ENCODE measurements at regions not wholly inside any gene's neighbourhood (a gene's known extent, or its start where the extent isn't known, plus 50 kb on each side); places are given as distances from the start of the nearest gene placed in this dataset.
A peak's percentile ranks its signal among the peaks of the same experiment; 100 is the strongest.
"Not testable (repeated sequence)": the region's sequence is repeated elsewhere in the genome, so short reads cannot be mapped to it uniquely, and the experiment has no call there.

DNA sequence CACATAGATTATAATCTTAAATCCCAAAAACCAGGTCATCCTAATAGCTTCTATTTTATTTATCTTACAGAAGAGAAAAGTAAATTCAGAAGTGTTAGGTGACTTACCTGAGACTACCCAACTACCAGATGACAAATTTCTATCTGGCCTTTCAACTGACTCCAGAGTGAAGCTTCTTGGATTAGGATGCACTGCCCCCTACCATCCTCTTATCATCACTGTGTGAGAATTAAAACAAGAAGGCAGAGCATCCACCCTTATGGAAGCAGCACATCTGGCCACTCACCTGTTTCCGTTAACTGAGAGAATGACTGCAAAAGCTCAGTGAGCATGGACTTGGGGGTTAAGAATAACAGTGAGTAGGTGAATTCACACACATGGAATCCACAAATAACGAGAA, 502.6 kb upstream of the TECRL start:
- no TSS peak for BruUV-seq (replicated peaks)
- CTCF ChIA-PET, result interaction anchor here (0.6 kb wide), 1 partner anchor 105 kb away, joined by 4 read pairs; no protein-coding TSS in a partner anchor
- H3K4me1 ChIP-seq (ENCODE audit: insufficient read depth, low read length), result no peaks in the 10 kb centered on the region
- no peak overlapping the region for H2AFZ ChIP-seq (ENCODE audit: low read length)
- no peak overlapping the region for H3K4me3 ChIP-seq (ENCODE audit: low read length)
- no peaks in the 10 kb centered on the region for H4K20me1 ChIP-seq (ENCODE audit: low read length)
- intact Hi-C loops (cut with micrococcal nuclease), result loop anchor here (1.0 to 5.0 kb wide), 2 partner anchors 131 to 295 kb away; no protein-coding TSS in a partner anchor
- peak; percentile 70 for ATAC-seq
- H3K9ac ChIP-seq (ENCODE audit: low read length), result no peak overlapping the region
- TF ChIP-seq, protein P1, sequence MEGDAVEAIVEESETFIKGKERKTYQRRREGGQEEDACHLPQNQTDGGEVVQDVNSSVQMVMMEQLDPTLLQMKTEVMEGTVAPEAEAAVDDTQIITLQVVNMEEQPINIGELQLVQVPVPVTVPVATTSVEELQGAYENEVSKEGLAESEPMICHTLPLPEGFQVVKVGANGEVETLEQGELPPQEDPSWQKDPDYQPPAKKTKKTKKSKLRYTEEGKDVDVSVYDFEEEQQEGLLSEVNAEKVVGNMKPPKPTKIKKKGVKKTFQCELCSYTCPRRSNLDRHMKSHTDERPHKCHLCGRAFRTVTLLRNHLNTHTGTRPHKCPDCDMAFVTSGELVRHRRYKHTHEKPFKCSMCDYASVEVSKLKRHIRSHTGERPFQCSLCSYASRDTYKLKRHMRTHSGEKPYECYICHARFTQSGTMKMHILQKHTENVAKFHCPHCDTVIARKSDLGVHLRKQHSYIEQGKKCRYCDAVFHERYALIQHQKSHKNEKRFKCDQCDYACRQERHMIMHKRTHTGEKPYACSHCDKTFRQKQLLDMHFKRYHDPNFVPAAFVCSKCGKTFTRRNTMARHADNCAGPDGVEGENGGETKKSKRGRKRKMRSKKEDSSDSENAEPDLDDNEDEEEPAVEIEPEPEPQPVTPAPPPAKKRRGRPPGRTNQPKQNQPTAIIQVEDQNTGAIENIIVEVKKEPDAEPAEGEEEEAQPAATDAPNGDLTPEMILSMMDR (conservative IDR thresholded peaks at IDR 0.05; ENCODE audit: low read depth, low read length), result peak; percentile 52; the same call in 1 of the 2 replicates
- no peak for TF ChIP-seq EZH2phosphoT487 (IDR thresholded peaks at IDR 0.05; ENCODE audit: borderline replicate concordance, low read length)
- no peaks in the 10 kb centered on the region for H3F3A ChIP-seq (ENCODE audit: low read length, unreplicated experiment)
- H3K27me3 ChIP-seq (ENCODE audit: low read length), result no peaks in the 10 kb centered on the region
- H3K36me3 ChIP-seq (ENCODE audit: low read depth, low read length), result no peaks in the 10 kb centered on the region
- POLR2A ChIA-PET (ENCODE audit: unreplicated experiment), result no interaction called here
- no peaks in the 10 kb centered on the region for H3K9me3 ChIP-seq (ENCODE audit: low read length)
- peak; percentile 41 for DNase-seq
- no peak overlapping the region for H3K27ac ChIP-seq (ENCODE audit: low read length)
- H3K4me2 ChIP-seq (ENCODE audit: low read length), result no peak overlapping the region
- H3K9me2 ChIP-seq (replicated peaks; ENCODE audit: low read length), result no peaks in the 10 kb centered on the region
- H3K79me2 ChIP-seq (ENCODE audit: low read length), result no peaks in the 10 kb centered on the region

DNA sequence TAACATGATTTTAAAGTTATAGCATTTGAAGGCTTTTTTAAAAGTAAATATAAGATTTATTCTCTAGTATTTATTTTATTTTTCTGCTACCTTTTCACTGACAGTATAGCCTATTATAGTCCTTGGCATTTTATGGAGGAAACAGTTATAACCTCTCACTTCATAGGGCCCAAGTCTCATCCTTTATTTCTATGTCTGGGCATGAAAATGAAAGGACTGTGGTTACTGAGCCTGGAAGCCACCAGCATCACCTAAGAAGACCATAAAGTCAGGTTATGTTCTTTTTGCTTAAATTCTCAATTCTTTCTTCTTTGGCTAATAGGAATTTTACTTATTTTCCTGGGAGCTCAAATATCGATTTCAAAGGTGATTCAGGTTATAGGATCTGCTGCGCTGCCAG, 494.7 kb upstream of the TECRL start:
- no peaks in the 10 kb centered on the region for H3K36me3 ChIP-seq (ENCODE audit: low read depth, low read length)
- H3K27me3 ChIP-seq (ENCODE audit: low read length), result no peaks in the 10 kb centered on the region
- ChIA-PET CTCF (no interaction called here), POLR2A (ENCODE audit: unreplicated experiment) (interaction anchor here (0.6 kb wide), 1 partner anchor 894 kb away, joined by 3 read pairs; no protein-coding TSS in a partner anchor)
- TF ChIP-seq EZH2phosphoT487 (IDR thresholded peaks at IDR 0.05; ENCODE audit: borderline replicate concordance, low read length) (no peak), EZH2 (IDR thresholded peaks at IDR 0.05; ENCODE audit: low read length, unreplicated experiment) (no peak)
- TF ChIP-seq, protein P1 (conservative IDR thresholded peaks at IDR 0.05; ENCODE audit: low read depth, low read length), result no peak
- ATAC-seq (no peak), DNase-seq (no peak)
- no peak overlapping the region for H3K4me3 ChIP-seq (ENCODE audit: low read length)
- H3K27ac ChIP-seq (ENCODE audit: low read length), result no peak overlapping the region
- no peaks in the 10 kb centered on the region for H3K9me3 ChIP-seq (ENCODE audit: low read length)
- no peaks in the 10 kb centered on the region for H3K4me1 ChIP-seq (ENCODE audit: insufficient read depth, low read length)
- intact Hi-C loops (cut with micrococcal nuclease), result no loop called here
- no peaks in the 10 kb centered on the region for H3K9me2 ChIP-seq (replicated peaks; ENCODE audit: low read length)
- no peak overlapping the region for H3K9ac ChIP-seq (ENCODE audit: low read length)
- no peak overlapping the region for H3K4me2 ChIP-seq (ENCODE audit: low read length)
- H2AFZ ChIP-seq (ENCODE audit: low read length), result no peak overlapping the region
- BruUV-seq (replicated peaks), result no TSS peak
- no peaks in the 10 kb centered on the region for H4K20me1 ChIP-seq (ENCODE audit: low read length)
- no peaks in the 10 kb centered on the region for H3K79me2 ChIP-seq (ENCODE audit: low read length)
- no peaks in the 10 kb centered on the region for H3F3A ChIP-seq (ENCODE audit: low read length, unreplicated experiment)

DNA sequence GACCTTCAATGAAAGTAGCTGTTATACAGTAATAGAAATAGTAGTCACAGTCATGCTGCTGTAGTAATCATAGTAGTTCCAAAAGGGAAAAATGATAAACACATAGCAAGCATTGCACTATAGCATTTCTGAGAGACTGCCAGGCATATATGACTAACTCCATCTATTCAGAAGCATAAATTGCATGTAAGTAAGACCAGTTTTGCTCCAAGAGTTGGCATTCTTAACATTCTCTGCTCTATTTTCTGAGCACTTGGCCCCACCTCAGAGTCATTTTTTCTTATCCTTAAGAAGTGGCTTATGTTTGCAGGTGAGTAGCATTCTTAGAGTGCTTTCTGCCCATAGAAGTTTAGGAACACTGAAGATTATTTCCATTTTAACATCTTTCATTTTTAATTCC, 490.3 kb upstream of the TECRL start:
- TF ChIP-seq EZH2 (IDR thresholded peaks at IDR 0.05; ENCODE audit: low read length, unreplicated experiment) (no peak), EZH2phosphoT487 (IDR thresholded peaks at IDR 0.05; ENCODE audit: borderline replicate concordance, low read length) (no peak)
- TF ChIP-seq, protein P1 (conservative IDR thresholded peaks at IDR 0.05; ENCODE audit: low read depth, low read length), result no peak
- H3K36me3 ChIP-seq (ENCODE audit: low read depth, low read length), result no peaks in the 10 kb centered on the region
- DNase-seq (peak; percentile 44), ATAC-seq (no peak)
- H3K4me2 ChIP-seq (ENCODE audit: low read length), result no peak overlapping the region
- H3K27ac ChIP-seq (ENCODE audit: low read length), result no peak overlapping the region
- H3K27me3 ChIP-seq (ENCODE audit: low read length), result no peaks in the 10 kb centered on the region
- no peaks in the 10 kb centered on the region for H3K9me2 ChIP-seq (replicated peaks; ENCODE audit: low read length)
- ChIA-PET CTCF (no interaction called here), POLR2A (ENCODE audit: unreplicated experiment) (no interaction called here)
- H4K20me1 ChIP-seq (ENCODE audit: low read length), result no peaks in the 10 kb centered on the region
- H3F3A ChIP-seq (ENCODE audit: low read length, unreplicated experiment), result no peaks in the 10 kb centered on the region
- H3K4me1 ChIP-seq (ENCODE audit: insufficient read depth, low read length), result no peaks in the 10 kb centered on the region
- no peaks in the 10 kb centered on the region for H3K79me2 ChIP-seq (ENCODE audit: low read length)
- H2AFZ ChIP-seq (ENCODE audit: low read length), result no peak overlapping the region
- no peaks in the 10 kb centered on the region for H3K9me3 ChIP-seq (ENCODE audit: low read length)
- H3K9ac ChIP-seq (ENCODE audit: low read length), result no peak overlapping the region
- intact Hi-C loops (cut with micrococcal nuclease), result no loop called here
- BruUV-seq (replicated peaks), result no TSS peak
- no peak overlapping the region for H3K4me3 ChIP-seq (ENCODE audit: low read length)

DNA sequence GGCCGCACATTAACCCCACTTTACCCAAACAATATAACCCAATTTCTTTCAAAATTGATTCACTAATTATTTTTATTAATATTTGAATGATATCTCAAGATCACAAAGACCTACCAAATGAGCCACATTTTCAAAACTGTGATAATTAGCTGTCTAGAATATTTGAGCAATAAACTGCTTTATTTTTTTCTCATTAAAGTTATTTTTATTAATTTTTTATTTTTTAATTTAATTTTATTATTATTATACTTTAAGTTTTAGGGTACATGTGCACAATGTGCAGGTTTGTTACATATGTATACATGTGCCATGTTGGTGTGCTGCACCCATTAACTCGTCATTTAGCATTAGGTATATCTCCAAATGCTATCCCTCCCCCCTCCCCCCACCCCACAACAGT, 489.8 kb upstream of the TECRL start:
- H3K27me3 ChIP-seq (ENCODE audit: low read length); H2AFZ ChIP-seq (ENCODE audit: low read length); H3K9ac ChIP-seq (ENCODE audit: low read length); H3F3A ChIP-seq (ENCODE audit: low read length, unreplicated experiment); H3K4me1 ChIP-seq (ENCODE audit: insufficient read depth, low read length); H4K20me1 ChIP-seq (ENCODE audit: low read length); H3K36me3 ChIP-seq (ENCODE audit: low read depth, low read length); CTCF ChIA-PET; BruUV-seq (replicated peaks); H3K4me3 ChIP-seq (ENCODE audit: low read length); H3K27ac ChIP-seq (ENCODE audit: low read length); H3K9me3 ChIP-seq (ENCODE audit: low read length); H3K4me2 ChIP-seq (ENCODE audit: low read length); H3K9me2 ChIP-seq (replicated peaks; ENCODE audit: low read length); ATAC-seq; DNase-seq; H3K79me2 ChIP-seq (ENCODE audit: low read length); intact Hi-C loops (cut with micrococcal nuclease); POLR2A ChIA-PET (ENCODE audit: unreplicated experiment): not testable (repeated sequence)
